HUDEP-2 (cell line): ENCODE measurements at regions not wholly inside any gene's neighbourhood (a gene's known extent, or its start where the extent isn't known, plus 50 kb on each side); places are given as distances from the start of the nearest gene placed in this dataset.

Experiments
- DNase-seq, 76 experiments: peaks; one replicate each; lab custom pipeline; 2025; ENCODE audit not compliant: unreplicated experiment in 76 of 76; lab: John Stamatoyannopoulos, UW

DNA sequence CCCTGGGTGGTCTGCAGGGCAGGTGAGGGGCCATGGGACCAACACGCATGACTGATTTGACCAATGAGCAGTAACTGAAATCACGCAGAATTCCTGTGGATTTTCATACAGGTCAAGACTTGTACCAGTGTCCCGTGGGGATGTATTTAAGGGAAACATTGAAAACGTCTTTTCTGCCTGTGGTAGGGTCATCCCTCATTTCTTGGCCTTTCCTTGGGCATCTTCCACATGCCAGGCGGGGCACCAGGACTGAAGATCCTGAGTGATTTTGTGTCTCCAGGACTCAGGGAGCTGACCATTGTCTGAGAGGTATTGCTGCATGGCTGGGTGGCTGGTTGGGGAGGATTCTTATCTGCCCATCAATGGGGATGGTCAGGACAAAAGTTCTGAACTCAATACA lies 289.0 kb downstream of the GLRX3 start:
- DNase-seq: no peak

DNA sequence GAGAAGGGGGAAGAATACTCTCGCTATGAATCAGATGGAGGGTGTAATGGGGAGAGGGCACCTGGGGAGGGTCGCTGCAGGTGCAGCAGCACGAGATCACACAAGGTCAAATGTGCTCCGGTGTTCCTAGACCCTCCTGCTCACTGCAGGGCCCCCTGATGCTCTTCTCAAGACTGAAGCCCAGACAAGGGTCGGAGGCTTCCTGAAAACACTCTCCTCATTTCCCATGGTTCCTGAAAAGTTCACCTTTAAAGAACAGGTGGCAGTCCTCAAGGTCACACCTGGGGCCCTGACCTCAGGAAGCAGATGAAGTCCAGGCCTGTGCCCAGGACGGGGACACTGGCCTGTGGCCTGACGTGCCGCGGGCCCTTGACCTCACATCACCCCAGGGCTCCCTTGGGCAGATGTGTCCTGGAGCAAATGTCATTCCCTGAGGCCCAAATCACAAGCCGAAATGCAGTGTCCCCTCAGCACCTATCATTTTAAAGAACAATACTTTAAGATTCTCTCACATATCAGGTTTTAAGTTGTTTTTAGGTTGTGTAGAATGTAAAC lies 289.8 kb downstream of the GLRX3 start:
- no peak for DNase-seq

DNA sequence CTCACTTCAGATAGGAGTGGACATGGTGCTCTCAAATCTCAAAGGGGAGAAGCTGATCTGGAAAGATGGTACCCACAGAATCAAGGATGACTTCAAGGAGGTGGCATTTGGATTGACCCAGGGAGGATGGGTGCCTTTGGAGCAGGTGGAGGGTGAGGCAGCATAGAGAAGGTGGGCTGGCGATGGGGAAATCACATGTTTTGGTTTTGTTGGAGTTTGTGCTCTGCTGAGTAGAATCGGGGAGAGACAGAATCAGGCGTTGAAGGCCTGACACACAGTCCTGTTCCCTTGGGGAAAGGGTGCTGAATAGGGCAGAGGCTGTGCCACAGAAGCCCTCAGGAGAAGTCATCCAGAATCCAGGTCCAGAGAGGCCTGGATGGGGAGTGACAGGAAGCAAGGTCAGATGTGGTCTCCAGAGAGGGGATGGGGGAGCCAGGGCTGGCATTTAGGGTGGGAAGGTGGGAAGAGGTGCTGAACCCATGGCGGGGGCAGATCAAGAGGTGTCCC lies 291.1 kb downstream of the GLRX3 start:
- DNase-seq: no peak

DNA sequence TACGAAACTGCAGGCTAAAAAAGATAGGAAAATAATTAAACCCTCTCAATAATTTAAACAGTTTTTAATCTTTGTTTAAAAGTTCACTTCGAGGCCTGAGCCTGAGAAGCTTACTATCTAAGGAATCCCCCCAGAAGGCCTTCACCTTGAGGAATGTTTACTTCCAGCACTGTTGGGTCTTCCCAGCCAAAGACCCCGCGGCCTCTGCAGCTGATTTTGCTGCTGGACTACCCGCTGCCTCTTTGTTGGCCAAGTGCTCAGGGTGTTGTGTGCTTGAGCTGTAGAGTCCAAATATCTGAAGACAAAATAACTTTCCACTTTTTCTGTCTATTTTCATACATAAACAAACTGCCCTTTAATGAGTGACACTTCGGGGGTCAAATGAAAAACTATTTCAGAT lies 292.7 kb downstream of the GLRX3 start:
- no peak for DNase-seq

DNA sequence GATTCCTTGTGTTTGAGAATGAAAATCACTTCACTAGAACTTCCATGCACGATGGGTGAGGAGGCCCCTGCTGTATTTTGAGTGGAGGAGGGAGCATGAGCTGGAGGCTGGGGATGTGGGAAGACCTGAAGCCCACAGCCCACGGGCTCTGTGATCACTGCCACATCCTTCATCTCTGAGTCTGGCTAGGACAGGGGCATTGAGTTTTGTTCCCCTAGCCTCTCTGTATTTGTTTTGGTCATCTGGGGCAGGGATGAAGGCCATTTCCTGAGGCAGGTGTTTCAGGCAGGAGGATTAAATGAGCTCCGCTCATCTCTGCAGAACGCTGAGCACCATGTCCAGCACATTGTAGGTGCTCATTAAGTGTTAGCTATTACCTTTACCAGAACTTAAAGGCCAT lies 293.6 kb downstream of the GLRX3 start:
- no peak for DNase-seq

DNA sequence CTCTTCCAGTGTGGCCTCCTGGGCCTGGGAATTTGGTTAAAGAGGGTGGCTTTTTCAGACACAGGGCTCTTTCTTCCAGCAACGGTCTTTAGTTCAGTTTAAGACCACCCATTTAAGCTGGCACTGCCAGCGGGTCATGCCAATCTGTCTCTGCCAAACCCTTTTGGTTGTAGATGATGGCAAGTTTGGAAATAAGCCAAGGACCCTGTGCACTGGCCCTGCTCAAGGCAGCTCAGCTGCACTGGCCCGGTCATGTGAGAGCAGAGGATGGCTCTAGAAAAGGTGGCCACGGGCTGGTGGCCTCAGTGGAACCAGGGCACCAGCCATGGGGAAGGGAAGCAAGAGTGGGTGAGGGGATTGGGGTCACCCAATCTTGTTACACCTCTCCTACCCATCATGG lies 294.1 kb downstream of the GLRX3 start:
- DNase-seq: no peak

DNA sequence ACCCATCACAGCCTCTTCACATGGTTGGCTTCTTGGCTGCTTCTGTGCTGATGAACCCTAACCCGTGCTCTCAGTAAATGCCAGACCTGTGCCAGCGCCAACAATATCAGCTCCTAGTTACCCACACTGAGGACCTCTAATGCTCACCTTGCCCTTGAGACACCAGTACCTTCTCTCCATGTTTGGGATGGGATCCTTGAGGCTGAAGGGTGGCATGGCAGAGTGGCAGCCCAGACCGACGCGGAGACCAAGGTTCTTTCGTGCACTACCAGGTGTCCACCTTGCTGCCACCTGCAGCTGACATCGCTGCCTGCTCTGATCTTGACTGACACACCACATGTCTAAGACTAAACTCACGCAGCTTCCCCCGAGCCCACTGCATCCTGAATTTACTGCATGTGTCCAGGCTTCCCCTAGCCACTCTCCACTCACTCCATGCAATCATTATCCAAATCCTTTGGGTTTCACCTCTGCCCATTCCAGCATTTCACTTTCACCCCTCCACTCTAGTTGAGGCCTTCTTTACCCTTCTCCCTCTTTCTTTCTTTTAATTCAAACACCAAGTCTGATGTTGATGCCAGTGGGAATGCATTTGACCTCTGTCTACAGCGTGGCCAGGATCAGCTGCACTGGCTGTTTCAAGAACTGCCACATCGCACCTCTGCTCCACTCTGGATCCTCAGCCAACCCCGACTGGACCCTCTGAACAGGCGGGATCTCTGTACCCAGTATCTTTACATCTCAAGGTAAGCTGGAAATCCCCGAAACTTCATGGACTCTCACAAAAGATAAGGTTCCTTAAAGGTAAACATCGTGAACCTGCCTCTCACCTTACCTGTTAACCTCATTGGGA lies 294.9 kb downstream of the GLRX3 start:
- no peak for DNase-seq

DNA sequence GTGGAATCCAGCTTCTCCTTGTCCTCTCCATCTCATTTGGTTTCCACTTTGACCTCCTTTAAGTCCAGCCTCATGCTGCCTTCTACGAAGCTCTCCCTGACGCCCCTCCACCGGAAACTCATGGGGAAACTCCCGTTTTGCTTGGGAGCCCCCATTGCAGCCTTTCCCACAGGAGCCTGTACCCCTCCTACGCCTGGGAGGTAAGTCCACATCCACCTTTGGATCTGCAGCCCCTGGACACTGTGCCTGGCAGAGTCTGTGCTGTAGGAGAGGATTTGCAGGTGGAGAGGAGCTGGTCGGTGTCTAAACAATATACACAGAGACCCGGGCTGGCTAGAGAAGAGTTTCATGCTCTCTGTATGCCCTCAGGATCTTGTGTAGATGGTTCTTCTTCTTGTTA lies 296.1 kb downstream of the GLRX3 start:
- no peak for DNase-seq

DNA sequence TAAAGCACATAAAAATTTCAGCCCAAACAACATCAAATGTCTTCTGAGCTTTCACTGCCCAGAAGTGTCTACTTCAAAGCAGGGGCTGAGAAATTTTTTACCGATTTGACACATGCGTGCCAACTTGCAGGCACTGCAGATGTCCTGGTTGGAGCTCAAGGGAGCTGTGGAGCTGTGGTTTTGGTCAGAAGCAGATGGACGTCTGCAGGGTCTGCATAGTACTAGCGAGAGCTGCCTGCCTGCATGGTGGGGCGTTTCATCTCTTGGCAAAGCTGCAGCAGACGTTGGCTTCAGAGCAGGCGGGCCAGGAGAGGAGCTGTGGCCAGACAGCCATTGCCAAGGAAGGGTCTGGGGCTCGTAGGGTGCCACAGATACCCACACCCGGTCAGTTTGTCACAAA lies 296.7 kb downstream of the GLRX3 start:
- DNase-seq: no peak

DNA sequence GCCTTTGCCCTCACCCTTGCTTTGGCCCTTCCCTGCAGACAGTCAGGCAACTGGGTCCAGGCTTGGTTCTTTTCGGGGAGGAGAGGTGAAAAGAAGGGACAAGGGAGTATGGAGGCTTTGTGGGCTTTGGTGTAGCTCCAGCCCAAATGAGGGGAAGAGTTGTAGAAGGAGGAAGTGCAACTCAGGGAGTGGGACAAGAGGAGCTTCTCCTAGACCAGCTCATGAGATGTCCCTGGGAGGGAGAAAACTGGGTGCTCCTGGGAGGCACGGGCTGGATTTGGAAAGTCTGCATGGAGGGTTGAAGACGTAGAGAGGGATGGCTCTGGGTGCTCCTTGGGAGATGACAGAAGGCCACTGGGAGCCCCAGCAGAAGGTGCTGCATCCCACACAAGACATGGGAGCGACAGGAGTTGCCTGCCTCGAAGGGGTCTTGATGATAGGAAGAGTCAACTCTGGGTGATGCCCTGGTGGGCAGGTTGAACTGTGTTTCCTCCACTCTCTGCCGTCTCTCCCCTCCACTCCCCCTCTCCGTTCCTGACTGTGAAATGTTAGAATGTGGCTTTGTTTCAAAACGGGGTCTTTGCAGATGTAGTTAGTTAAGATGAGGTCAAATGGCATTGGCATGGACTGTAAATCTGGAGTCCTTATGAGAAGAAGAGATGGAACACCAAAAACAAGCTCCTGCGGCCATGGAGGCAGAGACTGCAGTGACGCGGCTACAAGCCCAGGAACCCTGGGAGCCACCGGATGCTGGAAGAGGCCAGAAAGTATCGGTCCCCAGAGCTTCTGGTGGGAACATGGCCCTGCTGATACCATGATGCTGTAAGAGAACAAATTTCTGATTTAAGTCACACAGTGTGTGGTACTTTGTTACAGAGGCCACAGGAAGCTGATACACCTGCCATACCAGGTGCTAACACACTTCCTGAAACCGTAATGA lies 298.5 kb downstream of the GLRX3 start:
- no peak for DNase-seq

DNA sequence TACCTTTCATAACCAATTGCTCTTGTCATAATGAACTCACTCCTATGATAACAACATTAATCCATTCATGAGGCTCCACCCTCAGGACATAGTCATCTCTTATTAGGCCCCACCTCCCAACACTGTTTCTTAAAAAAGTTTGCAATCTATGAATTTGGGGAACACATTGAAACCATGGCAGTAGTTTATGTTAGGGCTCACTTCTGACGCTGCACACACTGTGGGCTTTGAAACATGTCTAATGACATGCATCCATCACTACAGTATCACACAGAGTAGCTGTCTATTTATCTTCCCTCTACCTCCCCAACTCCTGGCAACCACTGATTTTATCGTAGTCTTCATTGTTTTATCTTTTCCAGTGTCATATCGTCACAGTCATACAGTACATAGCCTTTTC lies 299.8 kb downstream of the GLRX3 start:
- no peak for DNase-seq

DNA sequence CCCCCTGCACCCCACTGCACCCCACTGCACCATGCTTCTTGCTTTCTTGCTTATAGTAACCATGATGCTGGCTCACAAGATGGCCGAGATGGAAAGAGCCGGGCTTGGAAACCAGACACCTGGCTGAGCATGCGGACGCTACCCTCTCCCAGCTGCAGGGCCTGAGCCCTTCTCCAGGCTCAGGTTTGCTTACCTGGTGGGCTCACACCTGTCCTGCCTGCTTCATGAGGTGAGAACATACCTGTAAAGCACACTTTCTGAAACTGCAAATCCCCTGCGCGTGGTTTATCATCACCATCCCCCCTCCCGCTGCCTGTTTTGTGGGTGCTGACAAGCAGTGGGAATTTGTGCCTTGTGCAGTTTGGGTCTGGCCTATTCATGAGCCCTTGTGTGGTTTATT lies 302.7 kb downstream of the GLRX3 start:
- no peak for DNase-seq

DNA sequence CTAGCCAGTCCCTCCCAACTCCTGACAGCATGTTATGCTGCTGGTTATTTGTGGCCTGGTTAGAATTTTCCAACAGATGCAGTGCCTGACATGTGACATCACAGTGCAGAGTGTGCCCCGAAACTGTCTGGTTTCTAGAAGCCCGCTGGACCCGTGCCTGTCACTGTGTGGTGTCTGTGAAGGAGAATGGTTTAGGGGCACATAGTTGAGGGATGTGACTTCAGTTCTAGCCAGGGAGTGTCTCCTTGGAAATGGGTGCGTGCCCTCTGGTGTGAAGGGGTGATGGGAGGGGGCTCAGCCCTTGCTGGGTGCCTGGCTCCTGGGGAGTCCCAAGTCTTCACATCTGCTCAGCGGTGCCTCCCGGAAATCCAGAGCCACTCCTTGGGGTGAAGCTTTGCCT lies 303.6 kb downstream of the GLRX3 start:
- no peak for DNase-seq

DNA sequence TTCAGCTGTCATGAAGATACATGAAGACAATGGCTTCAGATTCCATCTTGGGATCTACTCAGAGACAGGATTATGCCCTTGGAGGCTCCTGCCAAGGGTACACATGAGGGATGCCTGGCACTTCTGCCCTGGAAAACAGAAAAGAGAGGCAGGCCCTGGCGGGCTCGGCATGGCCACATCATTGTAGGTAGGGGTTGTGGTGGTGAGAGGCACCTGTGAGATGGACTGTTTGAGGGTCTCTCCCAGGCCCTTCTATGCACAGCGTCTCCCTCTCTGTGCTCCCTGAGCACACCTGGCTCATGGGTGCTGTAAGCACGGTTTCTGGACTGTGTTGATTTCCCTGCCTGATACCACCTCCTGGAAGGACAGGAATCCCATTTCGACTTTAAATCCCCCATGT lies 304.3 kb downstream of the GLRX3 start:
- no peak for DNase-seq

DNA sequence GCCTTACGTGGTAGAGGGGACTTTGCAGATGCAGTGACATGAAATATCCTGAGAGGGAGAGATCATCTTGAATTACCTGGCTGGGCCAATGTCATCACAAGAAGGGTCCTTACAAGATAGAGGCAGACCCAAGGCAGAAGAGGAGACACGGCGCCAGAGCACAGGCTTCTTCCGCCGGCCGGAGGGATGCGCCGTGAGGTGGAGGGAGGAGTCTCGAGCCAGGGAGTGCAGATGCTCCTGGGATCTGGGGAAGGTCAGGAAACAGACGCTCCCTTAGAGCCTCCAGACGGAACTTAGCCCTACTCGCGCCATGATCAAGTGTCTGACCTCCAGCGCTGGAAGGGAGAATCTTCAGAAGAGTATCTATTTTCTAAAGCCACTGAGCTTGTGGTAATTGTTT lies 304.8 kb downstream of the GLRX3 start:
- DNase-seq: no peak

DNA sequence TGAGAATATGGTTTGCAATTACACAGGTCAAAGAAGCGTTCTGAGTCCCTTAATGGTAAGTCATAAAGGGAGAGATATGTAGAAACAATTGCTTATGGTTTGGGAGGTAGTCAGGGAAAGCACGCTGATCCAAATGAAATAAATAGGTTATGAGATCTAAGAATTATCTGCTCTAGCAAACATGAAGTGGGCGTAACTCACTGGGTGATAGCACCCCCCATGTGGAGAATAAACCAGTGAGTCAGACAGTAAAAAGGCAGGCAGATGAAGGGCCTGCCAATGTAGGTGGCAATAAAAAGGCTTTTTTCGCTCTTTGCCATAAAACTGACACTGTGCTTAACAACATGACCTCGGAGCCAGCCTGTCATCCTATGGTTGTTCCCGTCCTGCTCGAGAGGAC lies 306.9 kb downstream of the GLRX3 start:
- DNase-seq: no peak

DNA sequence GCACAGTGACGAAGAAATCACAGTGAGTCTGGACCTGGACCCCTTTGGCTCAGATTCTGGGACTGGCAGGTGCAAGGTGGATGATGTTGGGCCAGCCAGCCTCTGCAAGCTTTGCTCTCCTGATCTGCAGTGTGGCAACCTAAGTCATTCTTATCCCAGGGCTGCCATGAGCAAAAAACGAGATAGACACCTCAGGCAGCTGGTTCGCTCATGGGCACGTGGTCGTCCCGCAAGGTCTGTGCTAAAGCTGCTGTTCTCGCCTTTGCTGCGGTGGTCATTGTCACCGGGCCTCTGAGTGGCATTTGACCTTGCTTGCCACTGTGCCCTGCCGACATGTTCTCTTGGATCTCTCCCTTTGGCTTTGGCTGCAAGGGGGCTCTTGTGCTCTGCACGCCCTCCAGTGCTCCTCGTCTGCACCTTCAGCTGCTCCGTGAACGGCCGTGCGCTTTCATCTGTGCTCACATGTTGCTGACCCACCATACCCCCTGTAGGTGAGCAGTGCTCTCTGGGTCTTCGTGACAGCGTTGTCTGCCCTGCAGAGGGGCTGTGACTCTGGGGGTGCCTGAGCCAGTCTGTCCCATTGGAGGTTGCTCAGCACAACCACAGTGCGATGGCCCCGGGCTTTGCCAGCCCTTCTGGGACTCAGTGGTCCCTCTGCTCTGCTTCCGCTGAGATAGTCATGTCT lies 317.0 kb downstream of the GLRX3 start:
- DNase-seq: no peak

DNA sequence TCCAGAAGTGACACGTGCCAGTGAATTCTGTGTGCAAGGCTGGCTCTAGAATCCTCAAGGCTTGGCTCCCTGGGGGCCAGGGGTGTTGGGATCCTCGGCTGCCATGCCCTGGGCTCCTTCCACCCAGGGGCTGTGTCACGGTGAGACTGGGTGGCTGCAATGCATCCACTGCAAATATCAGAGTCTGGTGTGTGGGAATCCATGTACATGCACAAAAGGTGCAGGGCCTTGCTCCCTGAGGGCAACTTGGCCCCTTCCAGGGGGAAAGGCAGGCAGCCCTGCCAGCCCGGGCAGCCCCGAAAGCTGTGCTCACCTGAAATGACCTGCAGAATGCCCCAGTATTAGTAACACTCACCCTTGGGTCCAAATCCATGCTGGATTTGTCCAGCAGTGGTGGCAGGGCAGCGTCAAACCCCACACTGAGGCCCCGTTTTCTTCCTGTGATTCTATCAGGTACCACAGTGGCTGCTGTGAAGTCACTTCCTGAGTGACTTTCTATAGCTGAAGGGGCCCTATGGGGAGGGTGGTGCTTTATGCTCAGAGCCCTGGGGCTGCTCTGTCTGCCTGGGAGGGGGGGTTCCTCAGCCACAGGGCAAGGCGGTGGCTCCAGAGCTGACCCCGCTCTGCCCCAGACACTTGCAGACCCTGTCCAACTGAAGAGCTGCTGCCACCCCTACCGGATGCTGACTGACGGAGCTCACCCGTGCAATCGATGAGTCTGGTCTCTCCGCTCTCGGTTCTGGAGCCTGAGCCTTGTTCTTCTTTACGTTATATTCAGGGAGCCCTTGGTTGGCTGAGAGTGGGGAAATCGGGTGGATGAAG lies 317.7 kb downstream of the GLRX3 start:
- no peak for DNase-seq

DNA sequence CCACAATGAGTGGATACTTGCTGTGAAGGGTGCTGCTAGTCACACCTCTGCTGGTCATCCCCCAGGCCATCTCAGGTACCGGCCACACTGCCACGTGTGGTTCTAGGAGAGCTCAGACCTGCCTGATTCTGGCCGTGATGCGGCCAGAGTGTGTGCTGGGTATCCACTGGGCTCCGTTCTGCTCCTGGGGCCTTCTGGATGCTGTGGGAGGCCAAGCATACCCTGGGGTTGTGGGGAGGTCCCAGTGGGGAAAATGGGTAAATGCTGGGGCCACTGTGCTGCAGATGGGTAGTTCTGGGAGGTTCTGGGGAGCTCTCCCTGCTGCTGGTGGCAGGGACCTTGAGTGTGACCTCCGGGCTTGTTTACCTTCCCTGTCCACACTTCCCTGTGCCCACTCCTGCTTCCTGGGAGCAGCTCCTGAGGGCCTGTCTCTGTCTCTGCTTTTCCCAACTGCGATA lies 318.4 kb downstream of the GLRX3 start:
- no peak for DNase-seq
